HG03521 (cell line): ENCODE measurements at regions not wholly inside any gene's neighbourhood (a gene's known extent, or its start where the extent isn't known, plus 50 kb on each side); places are given as distances from the start of the nearest gene placed in this dataset.

Source experiments
- ATAC-seq: cut with Tn5 transposase; IDR thresholded peaks from one replicate; pipeline ENCODE4 v1.9.1; 2021; ENCODE audit warnings: mild to moderate bottlenecking, moderate library complexity; ENCODE audit not compliant: unreplicated experiment

DNA sequence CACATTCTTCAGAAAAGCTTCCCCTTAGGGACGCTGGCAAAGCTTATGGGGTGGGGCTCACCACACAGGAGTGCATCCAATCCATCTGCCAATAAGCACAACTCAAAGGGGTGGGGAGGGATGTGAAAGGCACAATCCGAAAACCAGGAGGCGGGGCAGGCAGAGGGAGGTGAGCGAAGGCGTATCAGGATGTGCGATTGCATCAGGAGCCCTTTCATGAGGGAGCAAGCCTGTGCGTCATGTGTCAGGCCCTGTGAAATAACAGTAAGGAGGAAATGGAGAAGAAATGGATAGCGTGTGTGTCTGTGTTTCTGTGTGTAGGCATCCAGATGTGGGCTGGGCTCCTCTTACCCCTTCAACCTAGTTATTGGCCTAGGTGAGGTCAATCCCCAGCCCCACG, 382.4 kb upstream of the CDH4 start:
- no peak for ATAC-seq

GRCh38 chr20:60870040-60870439, 382.0 kb upstream of the CDH4 start:
- ATAC-seq = no peak

GRCh38 chr20:60872224-60872623, 379.8 kb upstream of the CDH4 start:
- no peak for ATAC-seq

GRCh38 chr20:60877071-60877857, 374.8 kb upstream of the CDH4 start:
- ATAC-seq = no peak

DNA sequence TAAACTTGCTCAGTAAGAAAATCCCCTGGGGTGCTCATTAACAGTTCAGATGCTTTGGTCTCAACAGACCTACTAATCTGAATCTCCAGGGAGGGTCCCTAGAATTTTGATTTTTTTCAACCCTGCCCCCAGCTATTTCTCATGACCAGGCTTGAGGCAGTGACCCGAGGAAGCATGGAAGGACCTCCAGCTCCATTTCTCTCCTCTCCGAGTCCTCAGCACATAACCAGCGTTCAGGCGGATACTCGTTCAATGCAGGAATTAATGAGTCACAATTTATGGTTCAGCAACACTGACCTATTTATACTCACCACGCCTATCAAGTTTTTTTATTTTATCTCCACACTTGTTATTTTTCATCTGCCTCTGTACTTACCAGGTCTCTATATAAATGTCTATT, 369.2 kb upstream of the CDH4 start:
- ATAC-seq = no peak

DNA sequence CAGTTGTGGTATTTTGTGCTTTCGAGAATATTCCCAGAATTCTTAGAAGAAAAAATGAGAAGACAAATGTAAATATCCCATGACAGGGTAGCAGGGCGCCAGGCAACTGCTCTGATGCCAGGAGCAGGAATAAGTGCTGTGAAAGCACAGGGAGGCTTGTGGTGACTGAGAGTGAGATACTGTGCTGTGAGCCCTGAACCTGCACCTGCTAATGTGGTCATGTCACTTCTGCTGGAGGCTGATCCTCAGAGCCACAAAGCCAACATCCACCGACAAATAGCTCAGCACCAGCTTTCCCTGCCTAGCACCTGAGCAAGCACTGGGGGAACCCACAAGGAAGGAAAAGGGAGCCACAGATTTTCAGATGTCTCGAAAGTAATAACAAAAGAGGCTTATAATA, 368.6 kb upstream of the CDH4 start:
- no peak for ATAC-seq

DNA sequence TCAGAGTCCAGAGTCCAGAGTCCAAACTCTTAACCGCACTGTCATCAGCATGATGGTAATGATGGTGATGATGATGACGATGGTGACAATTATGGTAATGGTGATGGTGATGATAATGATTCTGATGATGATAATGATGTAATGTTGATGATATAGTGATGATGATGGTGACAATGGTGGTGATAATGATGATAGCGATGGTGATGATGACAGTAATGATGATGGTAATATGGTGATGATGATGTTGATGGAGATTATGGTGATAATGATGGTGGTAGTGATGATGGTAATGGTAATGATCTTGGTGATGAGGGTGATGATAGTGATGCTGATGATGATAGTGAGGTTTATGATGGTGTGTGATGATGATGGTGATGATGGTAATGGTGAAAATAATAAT, 367.8 kb upstream of the CDH4 start:
- ATAC-seq = no peak

DNA sequence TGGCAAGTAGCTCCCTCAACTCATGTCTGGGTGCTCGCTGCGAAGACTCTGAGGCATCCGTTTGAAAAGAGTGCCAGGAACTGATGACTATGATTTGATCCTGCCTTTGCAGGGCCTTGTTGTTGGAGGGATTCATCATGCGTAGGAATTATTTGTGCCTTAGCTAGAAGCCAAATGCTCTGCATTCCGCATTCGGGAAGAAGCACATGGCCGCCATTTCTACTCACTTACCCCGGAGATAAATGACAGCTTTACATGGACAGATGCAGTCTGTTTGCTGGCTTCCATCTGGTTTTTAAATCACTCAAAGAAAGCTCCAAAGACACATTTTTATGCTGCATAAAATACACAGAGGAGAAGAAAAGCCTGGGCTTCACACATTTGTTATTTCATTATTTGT, 363.3 kb upstream of the CDH4 start:
- ATAC-seq = no peak

DNA sequence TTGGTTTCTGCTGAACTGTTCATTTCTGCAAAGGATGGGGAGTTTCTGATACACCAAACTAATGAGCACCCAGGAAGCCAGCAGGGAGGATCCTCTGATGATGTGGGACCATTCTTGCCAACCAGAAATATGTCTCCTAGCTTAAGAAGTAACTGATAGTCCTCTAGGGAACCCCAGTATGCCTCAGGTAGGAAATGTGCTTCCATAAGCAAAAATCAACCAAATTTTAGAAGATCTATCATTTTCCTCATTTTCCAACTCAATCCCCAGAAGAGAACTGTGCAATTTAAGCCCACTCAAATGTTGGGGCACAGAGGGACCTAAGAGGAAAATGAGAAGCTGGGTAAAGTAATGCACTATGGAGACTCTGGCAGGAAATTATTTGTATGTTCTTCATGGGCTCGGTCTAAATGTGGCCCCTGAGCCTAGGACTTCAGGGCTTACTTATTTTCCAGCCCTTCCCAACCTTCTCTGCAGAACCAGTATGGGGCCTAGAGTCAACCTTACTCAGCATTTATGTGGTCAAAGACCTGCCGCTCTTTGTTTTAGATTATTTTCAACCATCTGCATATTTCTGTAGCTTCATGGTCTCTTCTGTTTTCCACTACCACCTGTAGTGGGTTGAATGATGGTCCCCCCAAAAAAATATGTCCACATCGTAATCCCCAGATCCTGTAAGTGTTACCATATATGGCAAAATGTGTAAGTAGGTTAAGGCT, 359.8 kb upstream of the CDH4 start:
- no peak for ATAC-seq

- no peak for ATAC-seq
Measured at GRCh38 chr20:60894091-60894490, 358.0 kb upstream of the CDH4 start.

DNA sequence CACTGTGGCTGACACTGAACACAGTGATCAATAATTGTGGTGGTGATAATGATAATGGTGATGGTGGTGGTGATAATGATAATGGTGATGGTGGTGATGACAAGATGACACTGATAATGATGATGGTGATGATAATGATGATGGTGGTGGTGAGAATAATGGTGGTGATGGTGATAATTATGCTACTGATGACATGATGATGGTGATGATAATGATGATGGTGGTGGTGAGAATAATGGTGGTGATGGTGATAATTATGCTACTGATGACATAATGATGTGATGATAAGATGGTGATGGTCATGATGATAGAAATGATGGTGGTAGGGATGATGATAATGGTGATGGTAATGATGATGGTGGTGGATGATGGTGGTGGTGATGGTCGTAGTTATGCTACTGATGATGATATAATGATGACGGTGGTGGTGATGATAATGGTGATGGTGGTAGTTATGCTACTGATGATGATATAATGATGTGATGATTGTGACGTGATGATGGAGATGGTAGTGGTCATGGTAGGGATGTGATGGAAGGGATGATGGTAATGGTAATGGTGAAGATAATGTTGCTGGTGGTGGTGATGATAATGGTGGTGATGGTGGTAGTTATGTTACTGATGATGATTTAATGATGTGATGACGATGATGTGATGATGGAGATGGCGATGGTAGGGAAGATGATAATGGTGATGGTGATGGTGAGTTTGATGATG, 356.5 kb upstream of the CDH4 start:
- no peak for ATAC-seq

- no peak for ATAC-seq
Measured at GRCh38 chr20:60897976-60898375, 354.1 kb upstream of the CDH4 start.

GRCh38 chr20:60899320-60899719, 352.7 kb upstream of the CDH4 start:
- no peak for ATAC-seq

- ATAC-seq = no peak
Measured at GRCh38 chr20:60900618-60901017, 351.4 kb upstream of the CDH4 start.

- ATAC-seq = no peak
Measured at GRCh38 chr20:60901831-60902230, 350.2 kb upstream of the CDH4 start.

GRCh38 chr20:60903325-60903971, 348.6 kb upstream of the CDH4 start:
- ATAC-seq = no peak

- ATAC-seq = no peak
Measured at GRCh38 chr20:60904730-60905129, 347.3 kb upstream of the CDH4 start.

- no peak for ATAC-seq
Measured at GRCh38 chr20:60905919-60906318, 346.1 kb upstream of the CDH4 start.

- no peak for ATAC-seq
Measured at GRCh38 chr20:60906555-60906954, 345.5 kb upstream of the CDH4 start.

DNA sequence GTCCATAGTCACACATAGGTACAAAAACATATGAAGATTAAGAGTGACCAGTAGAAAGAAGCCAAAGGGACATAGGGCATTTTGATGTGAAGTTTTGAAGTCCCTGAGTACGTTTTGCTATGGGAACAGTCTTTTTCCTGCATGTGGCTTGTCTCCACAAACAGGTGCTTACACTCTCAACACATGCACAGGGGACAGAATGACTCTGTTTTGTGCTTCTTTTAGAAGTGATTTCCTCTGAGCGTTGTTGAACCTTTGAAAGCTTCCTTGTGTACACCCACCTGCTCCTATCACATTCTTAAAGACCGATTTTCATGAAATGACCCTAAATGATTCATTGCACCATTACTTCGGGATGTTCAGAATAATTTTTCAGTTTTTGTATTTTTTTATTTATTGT, 338.8 kb upstream of the CDH4 start:
- no peak for ATAC-seq

- ATAC-seq = no peak
Measured at GRCh38 chr20:60921022-60921622, 330.9 kb upstream of the CDH4 start.
